Brain microvascular endothelial cell (primary cell): ENCODE measurements at regions not wholly inside any gene's neighbourhood (a gene's known extent, or its start where the extent isn't known, plus 50 kb on each side); places are given as distances from the start of the nearest gene placed in this dataset.

ENCODE experiments used
- DNase-seq: peaks from one replicate; pipeline ENCODE4 v3.0.0-alpha.2; 2020
- H3K27ac ChIP-seq: fragments of 250-450 bp; sonication (Bioruptor Pico); 2 replicates; pipeline ENCODE4 v1.5.1; 2020; ENCODE audit warnings: mild to moderate bottlenecking, moderate library complexity
- H3K27me3 ChIP-seq: fragments of 250-450 bp; sonication (Bioruptor Pico); replicated peaks from 2 replicates; pipeline ENCODE4 v1.5.1; 2020; ENCODE audit warnings: mild to moderate bottlenecking
- H3K36me3 ChIP-seq: fragments of 250-450 bp; sonication (Bioruptor Pico); replicated peaks from 2 replicates; pipeline ENCODE4 v1.5.1; 2020; ENCODE audit warnings: mild to moderate bottlenecking
- H3K4me3 ChIP-seq: 2 replicates; pipeline ENCODE4 v1.5.1; 2011; ENCODE audit warnings: low read depth, mild to moderate bottlenecking, control low read depth, low read length, moderate library complexity
- in situ Hi-C: cut with HindIII; loops from 2 replicates; pipeline ENCODE4 v1.10.0; 2017; ENCODE audit warnings: low sequenced_read_pairs, low pct_ligation_motif_present
- TF ChIP-seq, protein P1 (sequence below): IDR thresholded peaks from 2 replicates; pipeline ENCODE4 v1.5.1; 2011; ENCODE audit warnings: low read depth, mild to moderate bottlenecking, moderate library complexity, low read length, control low read depth, inconsistent platforms; ENCODE audit errors: missing control alignments

DNA sequence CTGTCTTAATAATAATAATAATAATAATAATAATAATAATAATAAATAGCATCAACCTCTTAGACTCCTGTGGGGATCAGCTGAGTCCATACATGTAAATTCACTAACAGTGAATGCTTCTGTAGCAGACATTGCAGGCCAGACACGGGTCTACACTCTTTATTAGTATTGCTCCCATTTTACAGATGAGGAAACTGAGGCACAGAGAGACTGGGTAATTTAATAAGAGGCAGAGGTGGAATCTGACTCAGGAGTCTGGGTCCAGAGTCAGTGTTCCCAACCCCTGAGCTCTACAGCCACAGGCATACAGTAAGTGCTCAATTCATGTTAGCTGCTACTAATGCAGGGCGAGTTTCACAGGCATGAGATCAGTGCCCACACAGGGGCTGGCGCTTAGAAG, 123.2 kb upstream of the MAP1LC3B2 start:
- Histone ChIP-seq H3K27me3 (no peaks in the 10 kb centered on the region), H3K4me3 (no peak overlapping the region), H3K36me3 (no peaks in the 10 kb centered on the region), H3K27ac (no peak overlapping the region)
- in situ Hi-C loops, result no loop called here
- DNase-seq, result no peak
- TF ChIP-seq, protein P1, sequence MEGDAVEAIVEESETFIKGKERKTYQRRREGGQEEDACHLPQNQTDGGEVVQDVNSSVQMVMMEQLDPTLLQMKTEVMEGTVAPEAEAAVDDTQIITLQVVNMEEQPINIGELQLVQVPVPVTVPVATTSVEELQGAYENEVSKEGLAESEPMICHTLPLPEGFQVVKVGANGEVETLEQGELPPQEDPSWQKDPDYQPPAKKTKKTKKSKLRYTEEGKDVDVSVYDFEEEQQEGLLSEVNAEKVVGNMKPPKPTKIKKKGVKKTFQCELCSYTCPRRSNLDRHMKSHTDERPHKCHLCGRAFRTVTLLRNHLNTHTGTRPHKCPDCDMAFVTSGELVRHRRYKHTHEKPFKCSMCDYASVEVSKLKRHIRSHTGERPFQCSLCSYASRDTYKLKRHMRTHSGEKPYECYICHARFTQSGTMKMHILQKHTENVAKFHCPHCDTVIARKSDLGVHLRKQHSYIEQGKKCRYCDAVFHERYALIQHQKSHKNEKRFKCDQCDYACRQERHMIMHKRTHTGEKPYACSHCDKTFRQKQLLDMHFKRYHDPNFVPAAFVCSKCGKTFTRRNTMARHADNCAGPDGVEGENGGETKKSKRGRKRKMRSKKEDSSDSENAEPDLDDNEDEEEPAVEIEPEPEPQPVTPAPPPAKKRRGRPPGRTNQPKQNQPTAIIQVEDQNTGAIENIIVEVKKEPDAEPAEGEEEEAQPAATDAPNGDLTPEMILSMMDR, result no peak

DNA sequence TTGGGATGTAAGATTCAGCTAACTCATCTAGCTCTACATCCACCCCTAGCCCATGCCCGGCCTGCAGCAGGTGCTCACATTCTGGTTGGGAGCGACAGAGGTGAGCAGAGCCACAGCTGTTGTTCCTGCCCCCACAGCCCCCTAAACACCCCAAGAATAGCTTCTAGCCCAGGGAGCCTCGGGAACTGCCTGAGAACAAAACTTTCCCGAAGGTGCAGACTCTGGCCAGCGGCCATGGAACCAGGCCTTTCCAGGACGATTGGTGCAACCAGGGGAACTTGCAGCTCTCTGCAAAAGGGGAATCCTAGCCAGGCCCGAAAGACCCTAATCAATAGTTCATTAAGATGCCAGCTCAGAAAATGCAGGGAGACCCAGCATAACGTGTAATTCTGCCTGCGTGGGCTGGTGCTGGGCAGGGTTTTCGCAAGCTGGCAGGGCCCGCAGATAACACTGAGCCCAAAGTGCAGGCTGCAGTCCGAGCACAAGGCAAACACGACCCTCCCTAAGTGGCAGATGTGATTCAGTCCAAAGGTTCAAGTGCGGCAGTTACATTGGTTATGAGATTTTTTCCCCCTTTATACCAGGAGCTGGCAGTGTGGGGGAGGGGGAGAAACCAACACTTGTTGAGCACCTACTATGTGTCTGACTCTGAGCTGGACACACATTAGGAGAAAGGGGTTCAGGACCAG, 122.5 kb upstream of the MAP1LC3B2 start:
- TF ChIP-seq, protein P1, result no peak
- in situ Hi-C loops, result no loop called here
- H3K27ac ChIP-seq, result no peak overlapping the region
- no peaks in the 10 kb centered on the region for H3K27me3 ChIP-seq
- H3K4me3 ChIP-seq, result no peak overlapping the region
- DNase-seq, result no peak
- no peaks in the 10 kb centered on the region for H3K36me3 ChIP-seq

- TF ChIP-seq, protein P1, result no peak
- in situ Hi-C loops, result no loop called here
- DNase-seq, result no peak
- Histone ChIP-seq H3K36me3 (no peaks in the 10 kb centered on the region), H3K27me3 (no peaks in the 10 kb centered on the region), H3K4me3 (no peak overlapping the region), H3K27ac (no peak overlapping the region)
These were observed 117.9 kb upstream of the MAP1LC3B2 start for GRCh38 chr12:116441292-116441691.

GRCh38 chr12:116442304-116442703, 116.9 kb upstream of the MAP1LC3B2 start:
- no peak for DNase-seq
- Histone ChIP-seq H3K4me3 (no peak overlapping the region), H3K27me3 (no peaks in the 10 kb centered on the region), H3K27ac (no peak overlapping the region), H3K36me3 (no peaks in the 10 kb centered on the region)
- in situ Hi-C loops, result no loop called here
- TF ChIP-seq, protein P1, result no peak

- TF ChIP-seq, protein P1, result no peak
These were observed 116.2 kb upstream of the MAP1LC3B2 start for GRCh38 chr12:116442946-116443345.

More at GRCh38 chr12:116442946-116443345, 116.2 kb upstream of the MAP1LC3B2 start:
- DNase-seq, result no peak
- Histone ChIP-seq H3K27me3 (no peaks in the 10 kb centered on the region), H3K4me3 (no peak overlapping the region), H3K36me3 (no peaks in the 10 kb centered on the region), H3K27ac (no peak overlapping the region)
- in situ Hi-C loops, result no loop called here
